ENCODE measurements at regions not wholly inside any gene's neighbourhood (a gene's known extent, or its start where the extent isn't known, plus 50 kb on each side); places are given as distances from the start of the nearest gene placed in this dataset.

GRCh38 chr10:3995302-3996210, 210.5 kb upstream of the KLF6 start:
- DNase-seq (ENCODE audit: low read depth in 4 of 4, low spot score in 3 of 4): no peak

GRCh38 chr10:3992382-3993178, 207.6 kb upstream of the KLF6 start:
- DNase-seq (ENCODE audit: low read depth in 4 of 4, low spot score in 3 of 4): no peak

GRCh38 chr10:3990307-3990706, 205.3 kb upstream of the KLF6 start:
- no peak for DNase-seq (ENCODE audit: low read depth in 4 of 4, low spot score in 3 of 4)

GRCh38 chr10:3987143-3987974, 202.3 kb upstream of the KLF6 start:
- no peak for DNase-seq (ENCODE audit: low read depth in 4 of 4, low spot score in 3 of 4)

- peak in 2 of 4 donors; percentile 23 to 31 for DNase-seq (ENCODE audit: low read depth in 4 of 4, low spot score in 3 of 4)
These were observed 201.6 kb upstream of the KLF6 start for GRCh38 chr10:3986493-3987142.

- no peak for DNase-seq (ENCODE audit: low read depth in 4 of 4, low spot score in 3 of 4)
These were observed 197.9 kb upstream of the KLF6 start for GRCh38 chr10:3982746-3983442.

- no peak for DNase-seq (ENCODE audit: low read depth in 4 of 4, low spot score in 3 of 4)
These were observed 196.3 kb upstream of the KLF6 start for GRCh38 chr10:3981300-3981699.

GRCh38 chr10:3980660-3981059, 195.7 kb upstream of the KLF6 start:
- no peak for DNase-seq (ENCODE audit: low read depth in 4 of 4, low spot score in 3 of 4)

GRCh38 chr10:3980144-3980543, 195.1 kb upstream of the KLF6 start:
- DNase-seq (ENCODE audit: low read depth in 4 of 4, low spot score in 3 of 4): no peak

GRCh38 chr10:3978761-3979160, 193.8 kb upstream of the KLF6 start:
- DNase-seq (ENCODE audit: low read depth in 4 of 4, low spot score in 3 of 4): no peak

- DNase-seq (ENCODE audit: low read depth in 4 of 4, low spot score in 3 of 4): no peak
These were observed 193.2 kb upstream of the KLF6 start for GRCh38 chr10:3978174-3978573.

- no peak for DNase-seq (ENCODE audit: low read depth in 4 of 4, low spot score in 3 of 4)
These were observed 192.8 kb upstream of the KLF6 start for GRCh38 chr10:3977761-3978160.

GRCh38 chr10:3976718-3977117, 191.7 kb upstream of the KLF6 start:
- no peak for DNase-seq (ENCODE audit: low read depth in 4 of 4, low spot score in 3 of 4)

- DNase-seq (ENCODE audit: low read depth in 4 of 4, low spot score in 3 of 4): no peak
These were observed 191.2 kb upstream of the KLF6 start for GRCh38 chr10:3976171-3976570.

- no peak for DNase-seq (ENCODE audit: low read depth in 4 of 4, low spot score in 3 of 4)
These were observed 190.0 kb upstream of the KLF6 start for GRCh38 chr10:3975016-3975415.

- no peak for DNase-seq (ENCODE audit: low read depth in 4 of 4, low spot score in 3 of 4)
These were observed 187.7 kb upstream of the KLF6 start for GRCh38 chr10:3972460-3973301.

GRCh38 chr10:3971713-3972112, 186.7 kb upstream of the KLF6 start:
- no peak for DNase-seq (ENCODE audit: low read depth in 4 of 4, low spot score in 3 of 4)

GRCh38 chr10:3969876-3970666, 185.1 kb upstream of the KLF6 start:
- DNase-seq (ENCODE audit: low read depth in 4 of 4, low spot score in 3 of 4): no peak
